Stimulated activated naive CD8-positive, alpha-beta T cell treated with anti-CD3 and anti-CD28 coated beads, Interleukin-15, Interleukin-2, amounts not matched to agents 100 U/mL and 50 U/mL, for 24 hours (primary cell): ENCODE measurements at regions not wholly inside any gene's neighbourhood (a gene's known extent, or its start where the extent isn't known, plus 50 kb on each side); places are given as distances from the start of the nearest gene placed in this dataset.
"Not testable (repeated sequence)": the region's sequence is repeated elsewhere in the genome, so short reads cannot be mapped to it uniquely, and the experiment has no call there.

Source experiments
- ATAC-seq: fragments of 150-1000 bp; cut with Tn5 transposase; one replicate; pipeline ENCODE4 v1.10.0; 2021
- DNase-seq: peaks from one replicate; pipeline ENCODE4 v3.0.0; 2021

GRCh38 chr9:29220596-29221251 is 1647.4 kb upstream of the C9orf72 start:
- no peak for DNase-seq
- no peak for ATAC-seq

- DNase-seq (no peak), ATAC-seq (no peak)
These were observed 1655.3 kb upstream of the C9orf72 start for GRCh38 chr9:29228558-29228957.

GRCh38 chr9:29230931-29231330 is 1657.7 kb upstream of the C9orf72 start:
- DNase-seq (no peak), ATAC-seq (no peak)

GRCh38 chr9:29233193-29233592 is 1659.9 kb upstream of the C9orf72 start:
- no peak for ATAC-seq
- DNase-seq: no peak

- no peak for DNase-seq
- no peak for ATAC-seq
These were observed 1668.0 kb upstream of the C9orf72 start for GRCh38 chr9:29241320-29241719.

GRCh38 chr9:29245351-29245750 is 1672.1 kb upstream of the C9orf72 start:
- DNase-seq (no peak), ATAC-seq (no peak)

- ATAC-seq, DNase-seq: not testable (repeated sequence)
These were observed 1697.1 kb upstream of the C9orf72 start for GRCh38 chr9:29270400-29270799.

GRCh38 chr9:29282121-29282520 is 1708.8 kb upstream of the C9orf72 start:
- ATAC-seq (no peak), DNase-seq (no peak)

GRCh38 chr9:29285818-29286217 is 1712.5 kb upstream of the C9orf72 start:
- DNase-seq: no peak
- no peak for ATAC-seq

- ATAC-seq: no peak
- DNase-seq: no peak
These were observed 1716.1 kb upstream of the C9orf72 start for GRCh38 chr9:29289365-29289764.

GRCh38 chr9:29290516-29290915 is 1717.2 kb upstream of the C9orf72 start:
- no peak for DNase-seq
- ATAC-seq: no peak

GRCh38 chr9:29297592-29297991 is 1724.3 kb upstream of the C9orf72 start:
- no peak for ATAC-seq

GRCh38 chr9:29311221-29311620 is 1737.9 kb upstream of the C9orf72 start:
- DNase-seq (no peak), ATAC-seq (no peak)

More at GRCh38 chr9:29297592-29297991, 1724.3 kb upstream of the C9orf72 start:
- no peak for DNase-seq

GRCh38 chr9:29312327-29312726 is 1739.0 kb upstream of the C9orf72 start:
- no peak for ATAC-seq
- no peak for DNase-seq

GRCh38 chr9:29319736-29320513 is 1746.6 kb upstream of the C9orf72 start:
- DNase-seq (no peak), ATAC-seq (no peak)

- no peak for ATAC-seq
- no peak for DNase-seq
These were observed 1749.0 kb upstream of the C9orf72 start for GRCh38 chr9:29322240-29322639.

GRCh38 chr9:29325894-29326293 is 1752.6 kb upstream of the C9orf72 start:
- DNase-seq (no peak), ATAC-seq (no peak)

- ATAC-seq (no peak), DNase-seq (no peak)
These were observed 1759.5 kb upstream of the C9orf72 start for GRCh38 chr9:29332789-29333188.

- ATAC-seq (no peak), DNase-seq (no peak)
These were observed 1763.0 kb upstream of the C9orf72 start for GRCh38 chr9:29336281-29336680.

- no peak for ATAC-seq
- DNase-seq: no peak
These were observed 1766.1 kb upstream of the C9orf72 start for GRCh38 chr9:29339387-29339786.

GRCh38 chr9:29348999-29349398 is 1775.7 kb upstream of the C9orf72 start:
- no peak for DNase-seq
- no peak for ATAC-seq

GRCh38 chr9:29389421-29389820 is 1816.1 kb upstream of the C9orf72 start:
- ATAC-seq (no peak), DNase-seq (no peak)

- DNase-seq (no peak), ATAC-seq (no peak)
These were observed 1817.6 kb upstream of the C9orf72 start for GRCh38 chr9:29390859-29391258.

- DNase-seq (no peak), ATAC-seq (no peak)
These were observed 1819.8 kb upstream of the C9orf72 start for GRCh38 chr9:29393064-29393463.
